Adrenal gland (tissue), 9 donors: ENCODE measurements at regions not wholly inside any gene's neighbourhood (a gene's known extent, or its start where the extent isn't known, plus 50 kb on each side); places are given as distances from the start of the nearest gene placed in this dataset.

Experiments
- DNase-seq, 7 donors: peaks; one replicate each; pipeline ENCODE4 v3.0.0-alpha.2; 2019 to 2020
- H3K27ac ChIP-seq, 5 donors: fragments of 200-600 bp; sonication (generic) in 4 of 5; 1 replicate in 3 of 5; 2 replicates in 2 of 5; pipeline versions ENCODE4 v1.5.1 to v1.8.0; 2016 to 2020; ENCODE audit warnings: mild to moderate bottlenecking in 1 of 5
- H3K27me3 ChIP-seq: fragments of 200-600 bp; 2 replicates; pipeline ENCODE4 v1.8.0; 2021
- H3K36me3 ChIP-seq, 2 donors: fragments of 200-600 bp; replicated peaks in 1 of 2; 1 replicate in 1 of 2; 2 replicates in 1 of 2; pipeline versions ENCODE4 v1.5.1 to v1.8.0; 2018 to 2022
- H3K4me1 ChIP-seq, 2 donors: fragments of 200-600 bp; replicated peaks in 1 of 2; 1 replicate in 1 of 2; 2 replicates in 1 of 2; pipeline versions ENCODE4 v1.5.1 to v1.8.0; 2018 to 2021
- H3K4me3 ChIP-seq, 4 donors: fragments of 200-600 bp; sonication (generic) in 3 of 4; one replicate each; pipeline ENCODE4 v1.5.1; 2016 to 2018
- H3K9me3 ChIP-seq, 3 donors: fragments of 200-600 bp; sonication (generic) in 1 of 3; replicated peaks in 1 of 3; 1 replicate in 2 of 3; 2 replicates in 1 of 3; pipeline versions ENCODE4 v1.5.1 to v1.8.0; 2016 to 2021
- POLR2A ChIP-seq, 2 donors: fragments of 450-650 bp; IDR thresholded peaks; one replicate each; pipeline ENCODE4 v1.6.1; 2017; ENCODE audit warnings: antibody characterized with exemption in 2 of 2, mild to moderate bottlenecking in 2 of 2, moderate library complexity in 1 of 2
- WGBS, 4 donors: extraction: QIAGEN DNeasy Blood & Tissue Kit in 2 of 4; methylation state at CpG; one replicate each; pipeline versions ENCODE4 v1.1.5 to v1.1.7; 2013 to 2017; 5-methylcytosine and 5-hydroxymethylcytosine counted together
- intact Hi-C, 2 donors: fragments of 100-400 bp; cut with DNase I; formaldehyde crosslinking; loops; one replicate each; pipeline versions ENCODE4 v1.14.1 to v1.15.0; 2022 to 2023
- TF ChIP-seq, protein P1 (sequence below), 6 experiments: fragments of 450-650 bp in 4 of 6; fragments of 200-600 bp in 2 of 6; sonication (generic) in 1 of 6; IDR thresholded peaks; 1 replicate in 5 of 6; 2 replicates in 1 of 6; pipeline versions ENCODE4 v1.5.1 to v1.8.0; 2016 to 2021; ENCODE audit warnings: antibody characterized with exemption in 6 of 6, mild to moderate bottlenecking in 2 of 6, moderate library complexity in 1 of 6
- donor health status: healthy with polysubstance abuse.
- donor health status: Bipolar disorder and iron deficiency.
- donor health status: DM: yes; HTN: yes; CAD: no.
- donor health status: DM: no; HTN: no; CAD: no.
- donor health status: DM: no; HTN: no; CAD: no.

DNA sequence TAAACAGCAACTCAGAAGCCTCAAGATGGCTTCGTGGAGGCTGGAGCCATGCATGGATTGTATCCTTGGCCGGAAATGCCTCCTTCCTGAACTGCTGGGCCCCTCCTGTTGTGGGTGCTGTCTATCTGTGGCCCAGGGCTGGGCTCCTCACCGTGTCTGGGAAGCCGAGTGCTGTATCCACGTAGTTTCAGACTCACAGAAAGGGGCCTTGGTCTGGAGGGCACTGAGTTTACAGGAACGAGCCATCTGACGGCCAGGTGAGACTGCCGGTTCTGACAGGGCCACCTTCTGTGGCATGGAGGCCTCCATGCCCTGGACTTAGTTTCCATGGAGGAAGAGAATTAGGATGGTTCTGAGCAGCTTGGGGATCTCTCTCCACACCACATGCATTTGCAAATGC lies 142.2 kb downstream of the ERMARD start:
- no peak overlapping the region for H3K4me3 ChIP-seq
- H3K4me1 ChIP-seq = no peaks in the 10 kb centered on the region
- no peak for TF ChIP-seq POLR2A (IDR thresholded peaks at IDR 0.05)
- TF ChIP-seq, protein P1, sequence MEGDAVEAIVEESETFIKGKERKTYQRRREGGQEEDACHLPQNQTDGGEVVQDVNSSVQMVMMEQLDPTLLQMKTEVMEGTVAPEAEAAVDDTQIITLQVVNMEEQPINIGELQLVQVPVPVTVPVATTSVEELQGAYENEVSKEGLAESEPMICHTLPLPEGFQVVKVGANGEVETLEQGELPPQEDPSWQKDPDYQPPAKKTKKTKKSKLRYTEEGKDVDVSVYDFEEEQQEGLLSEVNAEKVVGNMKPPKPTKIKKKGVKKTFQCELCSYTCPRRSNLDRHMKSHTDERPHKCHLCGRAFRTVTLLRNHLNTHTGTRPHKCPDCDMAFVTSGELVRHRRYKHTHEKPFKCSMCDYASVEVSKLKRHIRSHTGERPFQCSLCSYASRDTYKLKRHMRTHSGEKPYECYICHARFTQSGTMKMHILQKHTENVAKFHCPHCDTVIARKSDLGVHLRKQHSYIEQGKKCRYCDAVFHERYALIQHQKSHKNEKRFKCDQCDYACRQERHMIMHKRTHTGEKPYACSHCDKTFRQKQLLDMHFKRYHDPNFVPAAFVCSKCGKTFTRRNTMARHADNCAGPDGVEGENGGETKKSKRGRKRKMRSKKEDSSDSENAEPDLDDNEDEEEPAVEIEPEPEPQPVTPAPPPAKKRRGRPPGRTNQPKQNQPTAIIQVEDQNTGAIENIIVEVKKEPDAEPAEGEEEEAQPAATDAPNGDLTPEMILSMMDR (IDR thresholded peaks at IDR 0.05) = no peak
- no peaks in the 10 kb centered on the region for H3K9me3 ChIP-seq
- no peak overlapping the region for H3K27ac ChIP-seq
- 69 to 80% (median 73%) methylated on average over 2 to 8 of the region's 8 CpGs for WGBS, 4 donors
- intact Hi-C loops = no loop called here
- H3K27me3 ChIP-seq = no peaks in the 10 kb centered on the region
- no peak for DNase-seq
- no peaks in the 10 kb centered on the region for H3K36me3 ChIP-seq

DNA sequence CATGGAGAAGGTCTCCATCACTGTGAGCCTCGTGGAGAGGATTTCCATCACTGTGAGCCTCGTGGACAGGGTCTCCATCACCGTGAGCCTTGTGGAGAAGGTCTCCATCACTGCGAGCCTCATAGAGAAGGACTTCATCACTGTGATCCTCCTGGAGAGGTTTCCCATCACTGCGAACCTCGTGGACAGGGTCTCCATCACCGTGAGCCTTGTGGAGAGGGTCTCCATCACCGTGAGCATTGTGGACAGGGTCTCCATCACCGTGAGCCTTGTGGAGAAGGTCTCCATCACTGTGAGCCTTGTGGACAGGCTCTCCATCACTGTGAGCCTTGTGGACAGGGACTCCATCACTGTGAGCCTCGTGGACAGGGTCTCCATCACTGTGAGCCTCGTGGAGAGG lies 140.4 kb downstream of the ERMARD start:
- Histone ChIP-seq H3K27me3 (no peaks in the 10 kb centered on the region), H3K36me3 (no peaks in the 10 kb centered on the region), H3K4me1 (no peaks in the 10 kb centered on the region), H3K4me3 (no peak overlapping the region), H3K27ac (no peak overlapping the region), H3K9me3 (no peaks in the 10 kb centered on the region)
- 64 to 67% (median 66%) methylated on average over 3 to 11 of the region's 11 CpGs for WGBS, 4 donors
- intact Hi-C loops = no loop called here
- DNase-seq = no peak
- TF ChIP-seq, protein P1 (IDR thresholded peaks at IDR 0.05) = no peak
- no peak for TF ChIP-seq POLR2A (IDR thresholded peaks at IDR 0.05)

DNA sequence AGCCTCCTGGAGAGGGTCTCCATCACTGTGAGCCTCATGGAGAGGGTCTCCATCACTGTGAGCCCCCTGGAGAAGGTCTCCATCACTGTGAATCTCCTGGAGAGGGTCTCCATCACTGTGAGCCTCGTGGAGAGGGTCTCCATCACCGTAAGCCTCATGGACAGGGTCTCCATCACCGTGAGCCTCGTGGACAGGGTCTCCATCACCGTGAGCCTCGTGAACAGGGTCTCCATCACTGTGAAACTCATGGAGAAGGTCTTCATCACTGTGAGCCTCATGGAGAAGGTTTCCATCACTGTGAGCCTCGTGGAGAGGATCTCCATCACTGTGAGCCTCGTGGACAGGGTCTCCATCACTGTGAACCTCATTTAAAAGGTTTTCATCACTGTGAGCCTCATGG lies 140.0 kb downstream of the ERMARD start:
- Histone ChIP-seq H3K4me3 (no peak overlapping the region), H3K4me1 (no peaks in the 10 kb centered on the region), H3K27ac (no peak overlapping the region), H3K9me3 (no peaks in the 10 kb centered on the region), H3K36me3 (no peaks in the 10 kb centered on the region), H3K27me3 (no peaks in the 10 kb centered on the region)
- intact Hi-C loops = no loop called here
- TF ChIP-seq, protein P1 (IDR thresholded peaks at IDR 0.05) = no peak
- TF ChIP-seq POLR2A (IDR thresholded peaks at IDR 0.05) = no peak
- WGBS, 4 donors = 62 to 71% (median 68%) methylated on average over 7 to 8 of the region's 8 CpGs
- DNase-seq = no peak

DNA sequence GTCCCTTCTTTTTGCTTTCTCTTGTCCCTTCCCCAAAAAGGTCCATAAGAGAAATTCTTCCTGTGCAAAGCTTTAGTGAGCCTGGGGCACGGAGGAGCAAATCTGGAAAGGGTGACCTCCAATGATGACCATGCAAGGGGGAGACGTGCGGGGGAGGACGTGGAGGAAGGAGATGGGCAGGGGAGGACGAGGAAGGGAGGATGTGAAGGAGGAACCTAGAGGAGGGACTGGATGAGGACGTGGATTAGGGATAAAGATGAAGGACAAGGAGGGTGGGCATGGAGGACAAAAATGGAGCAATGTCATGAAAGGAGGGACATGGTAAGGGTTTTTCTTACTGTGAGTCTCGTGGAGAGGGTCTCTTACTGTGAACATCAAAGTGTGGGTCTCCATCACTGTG lies 139.5 kb downstream of the ERMARD start:
- no peak for DNase-seq
- 76 to 81% (median 78%) methylated on average over 7 of the region's 7 CpGs for WGBS, 4 donors
- TF ChIP-seq POLR2A (IDR thresholded peaks at IDR 0.05) = no peak
- TF ChIP-seq, protein P1 (IDR thresholded peaks at IDR 0.05) = no peak

More for the DNA sequence above, 139.5 kb downstream of the ERMARD start:
- no peaks in the 10 kb centered on the region for H3K36me3 ChIP-seq
- H3K27ac ChIP-seq = no peak overlapping the region
- no peaks in the 10 kb centered on the region for H3K9me3 ChIP-seq
- H3K4me3 ChIP-seq = no peak overlapping the region
- no peaks in the 10 kb centered on the region for H3K4me1 ChIP-seq
- no peaks in the 10 kb centered on the region for H3K27me3 ChIP-seq
- intact Hi-C loops = no loop called here
